DOHH2 (cell line): ENCODE measurements at regions not wholly inside any gene's neighbourhood (a gene's known extent, or its start where the extent isn't known, plus 50 kb on each side); places are given as distances from the start of the nearest gene placed in this dataset.

Experiments
- H3F3A ChIP-seq: fragments of 200-600 bp; sonication (generic), shearing (Covaris generic); 2 replicates; pipeline ENCODE4 v1.6.0; 2016; ENCODE audit warnings: antibody characterized with exemption, mild to moderate bottlenecking; ENCODE audit not compliant: control insufficient read depth, insufficient read depth
- H3K27ac ChIP-seq: fragments of 200-600 bp; sonication (generic); 2 replicates; pipeline ENCODE4 v1.5.1; 2014; ENCODE audit warnings: low read depth, mild to moderate bottlenecking, low read length, moderate library complexity
- H3K27me3 ChIP-seq: fragments of 200-600 bp; sonication (generic); 2 replicates; pipeline ENCODE4 v1.6.1; 2014; ENCODE audit warnings: mild to moderate bottlenecking, low read length, mixed read lengths; ENCODE audit not compliant: control insufficient read depth
- H3K36me3 ChIP-seq: fragments of 200-600 bp; sonication (generic); 2 replicates; pipeline ENCODE4 v1.6.1; 2014; ENCODE audit warnings: mild to moderate bottlenecking, low read length, moderate library complexity, mixed read lengths; ENCODE audit not compliant: control insufficient read depth
- H3K4me1 ChIP-seq: fragments of 200-600 bp; sonication (generic); 2 replicates; pipeline ENCODE4 v1.6.1; 2014; ENCODE audit warnings: mild to moderate bottlenecking, low read length, mixed read lengths; ENCODE audit not compliant: control insufficient read depth
- H3K4me2 ChIP-seq: fragments of 200-600 bp; sonication (generic); 2 replicates; pipeline ENCODE4 v1.6.0; 2014; ENCODE audit warnings: mild to moderate bottlenecking, low read length, moderate library complexity
- H3K4me3 ChIP-seq: fragments of 200-600 bp; sonication (generic); 2 replicates; pipeline ENCODE4 v1.5.1; 2014; ENCODE audit warnings: mild to moderate bottlenecking, low read length, mixed read lengths
- H3K79me2 ChIP-seq: fragments of 200-600 bp; sonication (generic); 2 replicates; pipeline ENCODE4 v1.6.1; 2014; ENCODE audit warnings: mild to moderate bottlenecking, low read length, mixed read lengths; ENCODE audit not compliant: control insufficient read depth
- H3K9me2 ChIP-seq: fragments of 200-600 bp; sonication (generic); replicated peaks from 2 replicates; pipeline ENCODE4 v1.6.1; 2014; ENCODE audit warnings: mild to moderate bottlenecking, low read length, mixed read lengths; ENCODE audit not compliant: control insufficient read depth
- H3K9me3 ChIP-seq: fragments of 200-600 bp; sonication (generic); 2 replicates; pipeline ENCODE4 v1.6.1; 2014; ENCODE audit warnings: antibody characterized with exemption, low read length, mixed read lengths; ENCODE audit not compliant: control insufficient read depth, insufficient read depth
- H4K20me1 ChIP-seq: fragments of 200-600 bp; sonication (generic); 2 replicates; pipeline ENCODE4 v1.6.0; 2014; ENCODE audit warnings: low read depth, mild to moderate bottlenecking, antibody characterized with exemption, low read length, moderate library complexity; ENCODE audit not compliant: control insufficient read depth, insufficient read depth
- CTCF ChIP-seq: fragments of 200-600 bp; sonication (generic); IDR thresholded peaks from one replicate; pipeline ENCODE4 v1.5.1; 2014; ENCODE audit warnings: antibody characterized with exemption, mild to moderate bottlenecking, low read depth, low read length; ENCODE audit not compliant: poor library complexity, severe bottlenecking
- EZH2phosphoT487 ChIP-seq: fragments of 200-600 bp; sonication (generic); IDR thresholded peaks from 2 replicates; pipeline ENCODE4 v1.6.1; 2017; ENCODE audit warnings: borderline replicate concordance, mild to moderate bottlenecking, antibody characterized with exemption, low read length, moderate library complexity, mixed read lengths

GRCh38 chr11:92314499-92314898, 89.9 kb downstream of the FAT3 start:
- TF ChIP-seq CTCF (no peak), EZH2phosphoT487 (no peak)
- no peaks in the 10 kb centered on the region for H3K79me2 ChIP-seq

GRCh38 chr11:92316106-92316809, 91.6 kb downstream of the FAT3 start:
- Histone ChIP-seq H3K9me2 (no peaks in the 10 kb centered on the region), H3K4me3 (no peak overlapping the region), H3K4me2 (no peak overlapping the region), H3K36me3 (no peaks in the 10 kb centered on the region), H4K20me1 (no peaks in the 10 kb centered on the region), H3K4me1 (no peaks in the 10 kb centered on the region), H3F3A (no peaks in the 10 kb centered on the region), H3K27me3 (no peaks in the 10 kb centered on the region), H3K79me2 (no peaks in the 10 kb centered on the region), H3K27ac (no peak overlapping the region), H3K9me3 (no peaks in the 10 kb centered on the region)
- TF ChIP-seq CTCF (no peak), EZH2phosphoT487 (no peak)

More at GRCh38 chr11:92314499-92314898, 89.9 kb downstream of the FAT3 start:
- Histone ChIP-seq H3K9me3 (no peaks in the 10 kb centered on the region), H3K4me1 (no peaks in the 10 kb centered on the region), H3K4me2 (no peak overlapping the region), H3K27ac (no peak overlapping the region), H3F3A (no peaks in the 10 kb centered on the region), H3K27me3 (no peaks in the 10 kb centered on the region), H3K9me2 (no peaks in the 10 kb centered on the region), H3K4me3 (no peak overlapping the region), H3K36me3 (no peaks in the 10 kb centered on the region), H4K20me1 (no peaks in the 10 kb centered on the region)

GRCh38 chr11:92317222-92317621, 92.6 kb downstream of the FAT3 start:
- no peaks in the 10 kb centered on the region for H3K9me2 ChIP-seq
- no peaks in the 10 kb centered on the region for H3K79me2 ChIP-seq
- no peak overlapping the region for H3K4me2 ChIP-seq
- H3K4me3 ChIP-seq = no peak overlapping the region
- H3F3A ChIP-seq = no peaks in the 10 kb centered on the region
- no peaks in the 10 kb centered on the region for H3K9me3 ChIP-seq
- no peaks in the 10 kb centered on the region for H3K36me3 ChIP-seq
- H3K27ac ChIP-seq = no peak overlapping the region
- H3K27me3 ChIP-seq = no peaks in the 10 kb centered on the region
- TF ChIP-seq CTCF = no peak
- no peak for TF ChIP-seq EZH2phosphoT487
- H4K20me1 ChIP-seq = no peaks in the 10 kb centered on the region
- no peaks in the 10 kb centered on the region for H3K4me1 ChIP-seq
